T-cell (primary cell): ENCODE measurements at regions not wholly inside any gene's neighbourhood (a gene's known extent, or its start where the extent isn't known, plus 50 kb on each side); places are given as distances from the start of the nearest gene placed in this dataset.

Experiments used
- ATAC-seq, 4 experiments: fragments of 200-7000 bp in 3 of 4; fragments of 150-1000 bp in 1 of 4; cut with Tn5 transposase; replicated peaks in 1 of 4; 1 replicate in 3 of 4; 2 replicates in 1 of 4; pipeline ENCODE4 v1.10.0; 2021; ENCODE audit warnings: moderate library complexity in 3 of 4, mild to moderate bottlenecking in 2 of 4, moderate number of reproducible peaks in 1 of 4
- CTCF ChIA-PET, 2 donors: fragments of 300-600 bp; sonication (Branson Sonifier 250); formaldehyde crosslinking; loops; one replicate each; lab custom pipeline; 2022; ENCODE audit warnings: antibody characterized with exemption in 2 of 2; lab: Charles Lee
- POLR2A ChIA-PET, 2 donors: fragments of 300-600 bp; sonication (Branson Sonifier 250); formaldehyde crosslinking; loops; one replicate each; lab custom pipeline; 2022; ENCODE audit warnings: antibody characterized with exemption in 2 of 2; lab: Charles Lee
- DNase-seq, 35 experiments: peaks; one replicate each; pipeline versions ENCODE4 v3.0.0 to v3.0.0-alpha.2; 2013 to 2023
- H3K27ac ChIP-seq: one replicate; pipeline ENCODE4 v1.5.1; 2013; ENCODE audit warnings: low read length
- H3K27me3 ChIP-seq, 2 experiments: replicated peaks in 1 of 2; 1 replicate in 1 of 2; 2 replicates in 1 of 2; pipeline versions ENCODE4 v1.6.1 to v1.7.0; 2013; ENCODE audit warnings: low read length in 1 of 2, mixed read lengths in 1 of 2; ENCODE audit not compliant: control insufficient read depth in 2 of 2, insufficient read depth in 2 of 2; ENCODE audit errors: extremely low read depth in 1 of 2
- H3K36me3 ChIP-seq, 2 donors: 1 replicate in 1 of 2; 2 replicates in 1 of 2; pipeline versions ENCODE4 v1.6.1 to v1.7.0; 2013; ENCODE audit warnings: low read length in 1 of 2; ENCODE audit not compliant: control insufficient read depth in 2 of 2, insufficient read depth in 1 of 2; ENCODE audit errors: extremely low read depth in 1 of 2
- H3K4me1 ChIP-seq, 2 experiments: 1 replicate in 1 of 2; 2 replicates in 1 of 2; pipeline versions ENCODE4 v1.6.1 to v1.7.0; 2013; ENCODE audit warnings: low read length in 2 of 2, mixed read lengths in 1 of 2; ENCODE audit not compliant: insufficient read depth in 2 of 2, control insufficient read depth in 1 of 2; ENCODE audit errors: extremely low read depth in 1 of 2
- H3K4me3 ChIP-seq, 2 donors: 1 replicate in 1 of 2; 2 replicates in 1 of 2; pipeline versions ENCODE4 v1.5.1 to v1.7.0; 2013; ENCODE audit warnings: mild to moderate bottlenecking in 2 of 2, low read length in 1 of 2, moderate library complexity in 1 of 2; ENCODE audit not compliant: control insufficient read depth in 1 of 2; ENCODE audit errors: extremely low read depth in 1 of 2
- H3K9me3 ChIP-seq: 2 replicates; pipeline ENCODE4 v1.7.0; 2013
- H3K27ac Mint-ChIP-seq, 2 donors: one replicate each; pipeline ENCODE4 v1.8.0; 2020 to 2021; ENCODE audit warnings: mild to moderate bottlenecking in 2 of 2, mixed read lengths in 2 of 2
- H3K27me3 Mint-ChIP-seq, 2 donors: one replicate each; pipeline ENCODE4 v1.8.0; 2021 to 2022; ENCODE audit warnings: mixed read lengths in 2 of 2
- H3K36me3 Mint-ChIP-seq: one replicate; pipeline ENCODE4 v1.8.0; 2021; ENCODE audit warnings: mixed read lengths
- H3K4me1 Mint-ChIP-seq, 3 donors: one replicate each; pipeline ENCODE4 v1.8.0; 2020 to 2022; ENCODE audit warnings: mixed read lengths in 3 of 3, mild to moderate bottlenecking in 1 of 3
- H3K4me3 Mint-ChIP-seq, 3 donors: one replicate each; pipeline ENCODE4 v1.8.0; 2020 to 2022; ENCODE audit warnings: mild to moderate bottlenecking in 3 of 3, mixed read lengths in 3 of 3, moderate library complexity in 3 of 3
- H3K9me3 Mint-ChIP-seq, 3 donors: one replicate each; pipeline ENCODE4 v1.8.0; 2020 to 2022; ENCODE audit warnings: mixed read lengths in 3 of 3
- WGBS: methylation state at CpG from one replicate; pipeline ENCODE4 v1.1.5; 2013; ENCODE audit warnings: missing lambda C conversion rate; ENCODE audit not compliant: insufficient coverage; 5-methylcytosine and 5-hydroxymethylcytosine counted together

DNA sequence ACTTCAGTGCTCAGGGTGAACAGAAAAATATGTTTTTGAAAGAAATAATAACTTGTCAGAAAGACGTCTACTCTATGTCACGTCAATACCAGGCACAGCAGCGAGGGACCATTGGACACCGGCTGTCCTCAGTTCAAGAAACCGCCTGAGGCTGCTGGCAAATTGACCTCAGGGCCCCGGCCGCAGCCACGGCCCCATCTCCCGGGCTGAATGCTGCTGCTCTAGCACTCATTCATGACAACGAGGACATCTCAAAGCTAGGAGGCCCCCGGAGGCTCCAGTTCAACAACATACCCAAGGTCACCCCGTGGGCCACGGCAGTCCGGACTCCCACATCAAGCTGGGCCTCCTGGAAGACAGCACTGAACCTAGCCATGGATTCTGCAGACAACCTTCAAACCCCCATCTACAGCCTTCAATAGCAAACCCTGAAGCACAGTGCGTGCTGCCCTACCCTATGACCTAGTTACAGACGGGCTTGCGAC is 204.0 kb upstream of the NSMCE3 start:
- H3K27me3 ChIP-seq: peaks cover 0 to 6% of the 10 kb centered on the region in 2 experiments
- CTCF ChIA-PET: no interaction called here
- H3K4me3 ChIP-seq: no peak overlapping the region
- H3K4me1 ChIP-seq: no peaks in the 10 kb centered on the region
- POLR2A ChIA-PET: no interaction called here
- DNase-seq: no peak
- Mint-ChIP-seq H3K36me3 (no peaks in the 10 kb centered on the region), H3K27me3 (peaks cover 2 to 7% of the 10 kb centered on the region in 2 donors), H3K9me3 (no peaks in the 10 kb centered on the region), H3K27ac (no peak overlapping the region), H3K4me3 (no peak overlapping the region), H3K4me1 (no peaks in the 10 kb centered on the region)
- no peak overlapping the region for H3K27ac ChIP-seq
- no peaks in the 10 kb centered on the region for H3K36me3 ChIP-seq
- no peaks in the 10 kb centered on the region for H3K9me3 ChIP-seq
- WGBS: 90% methylated on average over 15 of the region's 17 CpGs
- ATAC-seq: no peak

DNA sequence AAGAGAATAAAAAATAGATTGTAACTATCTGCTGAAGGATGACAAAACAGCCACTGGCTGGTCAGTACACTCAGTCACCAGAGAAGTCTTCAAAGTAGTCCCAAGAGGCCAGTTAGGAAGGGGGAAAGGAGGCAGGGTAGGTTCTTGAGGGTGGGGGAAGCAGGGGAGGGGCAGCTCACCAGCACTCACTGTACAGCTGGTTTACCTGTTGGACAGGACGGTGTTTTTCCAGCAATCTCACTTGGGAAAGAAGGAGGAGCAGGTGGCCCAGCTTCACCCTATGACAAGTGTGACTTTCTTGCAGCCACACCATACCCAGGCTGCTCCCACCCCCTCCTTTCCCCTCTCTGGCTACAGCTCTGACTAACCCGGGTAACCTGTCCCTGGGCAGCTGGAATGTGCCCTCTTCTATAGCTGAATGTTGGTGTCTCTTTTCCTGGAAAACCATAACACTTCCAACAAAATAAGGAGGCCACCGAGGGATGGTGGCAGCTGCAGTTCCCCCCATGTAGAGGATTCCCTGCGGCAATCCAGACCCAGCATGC is 203.4 kb upstream of the NSMCE3 start:
- Mint-ChIP-seq H3K9me3 (no peaks in the 10 kb centered on the region), H3K27me3 (peaks cover 2 to 7% of the 10 kb centered on the region in 2 donors)
- WGBS: 92% methylated on average over 3 of the region's 4 CpGs

DNA sequence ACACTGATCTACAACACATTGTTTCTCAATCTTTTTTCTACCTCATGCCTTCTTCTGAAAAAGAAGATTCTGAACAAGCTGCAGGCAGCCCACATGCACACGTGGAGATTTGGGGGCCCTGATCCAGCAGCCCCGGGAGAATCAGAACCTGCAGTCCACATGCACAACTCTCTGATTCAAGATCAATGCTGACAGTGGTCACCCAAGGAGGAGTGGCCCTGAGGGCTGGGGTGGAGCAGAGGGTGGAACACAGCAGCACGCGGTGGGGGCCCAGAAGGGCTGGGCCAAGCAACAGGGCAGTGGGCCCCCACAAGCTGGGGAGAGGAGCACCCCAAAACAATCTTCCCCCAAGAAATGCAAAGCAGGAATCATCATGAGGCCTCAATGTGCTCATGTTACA is 202.1 kb upstream of the NSMCE3 start:
- no peak overlapping the region for H3K27ac Mint-ChIP-seq
- no peaks in the 10 kb centered on the region for H3K36me3 ChIP-seq
- 76% methylated on average over 2 of the region's 4 CpGs for WGBS
- peaks cover 0 to 6% of the 10 kb centered on the region in 2 experiments for H3K27me3 ChIP-seq
- ATAC-seq (no peak), DNase-seq (no peak)
- ChIA-PET POLR2A (no interaction called here), CTCF (no interaction called here)
- H3K4me3 ChIP-seq: no peak overlapping the region
- no peaks in the 10 kb centered on the region for H3K9me3 ChIP-seq
- H3K4me1 Mint-ChIP-seq: no peaks in the 10 kb centered on the region
- H3K36me3 Mint-ChIP-seq: no peaks in the 10 kb centered on the region
- no peaks in the 10 kb centered on the region for H3K9me3 Mint-ChIP-seq
- H3K4me3 Mint-ChIP-seq: no peak overlapping the region
- H3K27me3 Mint-ChIP-seq: peaks cover 0 to 7% of the 10 kb centered on the region in 2 donors
- no peaks in the 10 kb centered on the region for H3K4me1 ChIP-seq
- H3K27ac ChIP-seq: no peak overlapping the region

More for the DNA sequence above, 203.4 kb upstream of the NSMCE3 start:
- Histone ChIP-seq H3K4me1 (no peaks in the 10 kb centered on the region), H3K36me3 (no peaks in the 10 kb centered on the region), H3K9me3 (no peaks in the 10 kb centered on the region), H3K27ac (no peak overlapping the region), H3K4me3 (no peak overlapping the region), H3K27me3 (peaks cover 0 to 6% of the 10 kb centered on the region in 2 experiments)
- no peaks in the 10 kb centered on the region for H3K36me3 Mint-ChIP-seq
- DNase-seq (no peak), ATAC-seq (no peak)
- POLR2A ChIA-PET: interaction anchor here in 1 of 2 donors (0.5 kb wide), 1 partner anchor 285 kb away, joined by 3 read pairs; no protein-coding TSS in a partner anchor
- H3K4me1 Mint-ChIP-seq: no peaks in the 10 kb centered on the region
- no peak overlapping the region for H3K4me3 Mint-ChIP-seq
- CTCF ChIA-PET: no interaction called here
- H3K27ac Mint-ChIP-seq: no peak overlapping the region

DNA sequence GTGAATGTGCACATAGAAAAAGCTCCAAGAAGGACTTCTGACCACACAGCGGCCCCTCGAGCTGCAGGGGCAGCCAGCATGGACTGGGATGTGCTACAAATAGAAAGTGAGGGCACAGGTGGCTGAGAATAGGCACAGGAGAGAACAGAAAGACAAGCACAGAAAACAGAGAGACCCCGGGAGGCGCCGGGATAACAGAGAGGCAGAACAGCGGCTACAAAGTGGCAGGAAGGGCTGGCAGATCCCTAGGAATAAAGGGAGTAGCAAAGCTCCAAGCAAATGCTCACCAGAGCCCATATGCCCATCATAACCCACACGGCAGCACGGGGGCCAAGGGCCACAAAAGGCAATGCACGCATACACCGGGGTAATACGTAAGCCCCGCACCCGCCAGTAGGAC is 201.7 kb upstream of the NSMCE3 start:
- ATAC-seq (no peak), DNase-seq (no peak)
- WGBS: 85% methylated on average over 13 of the region's 13 CpGs
- no peaks in the 10 kb centered on the region for H3K9me3 ChIP-seq
- H3K4me1 ChIP-seq: no peaks in the 10 kb centered on the region
- Mint-ChIP-seq H3K4me1 (no peaks in the 10 kb centered on the region), H3K36me3 (no peaks in the 10 kb centered on the region), H3K27me3 (peaks cover 0 to 7% of the 10 kb centered on the region in 2 donors), H3K4me3 (no peak overlapping the region), H3K9me3 (no peaks in the 10 kb centered on the region), H3K27ac (no peak overlapping the region)
- CTCF ChIA-PET: no interaction called here
- H3K27ac ChIP-seq: no peak overlapping the region
- H3K4me3 ChIP-seq: no peak overlapping the region
- peaks cover 0 to 6% of the 10 kb centered on the region in 2 experiments for H3K27me3 ChIP-seq
- POLR2A ChIA-PET: interaction anchor here in 1 of 2 donors (0.6 kb wide), 1 partner anchor 170 kb away, joined by 4 read pairs; no protein-coding TSS in a partner anchor
- H3K36me3 ChIP-seq: no peaks in the 10 kb centered on the region

DNA sequence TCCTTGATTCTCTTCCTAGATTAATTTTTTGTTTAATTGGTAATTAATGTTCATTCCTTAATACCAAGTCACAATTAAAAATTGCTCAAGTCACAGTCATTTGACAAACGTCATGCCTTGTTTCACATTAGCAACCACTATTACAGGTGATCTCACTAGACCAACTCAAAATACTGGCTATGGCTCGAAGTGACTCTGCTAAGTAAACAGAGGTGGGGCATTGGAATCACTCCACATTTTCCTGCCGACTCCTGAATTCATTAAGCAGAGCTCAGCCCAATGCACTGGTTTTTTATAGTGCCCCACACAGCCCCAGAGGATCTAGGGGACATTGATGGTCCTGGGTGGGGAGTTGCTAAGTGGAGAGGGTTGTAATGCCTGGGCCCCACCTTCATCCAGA is 201.2 kb upstream of the NSMCE3 start:
- H3K27ac Mint-ChIP-seq: no peak overlapping the region
- no peak overlapping the region for H3K4me3 ChIP-seq
- no peaks in the 10 kb centered on the region for H3K9me3 ChIP-seq
- H3K4me3 Mint-ChIP-seq: no peak overlapping the region
- DNase-seq (no peak), ATAC-seq (no peak)
- ChIA-PET CTCF (no interaction called here), POLR2A (interaction anchor here in 1 of 2 donors (0.6 kb wide), 1 partner anchor 170 kb away, joined by 4 read pairs; no protein-coding TSS in a partner anchor)
- H3K9me3 Mint-ChIP-seq: no peaks in the 10 kb centered on the region
- no peak overlapping the region for H3K27ac ChIP-seq
- H3K4me1 Mint-ChIP-seq: no peaks in the 10 kb centered on the region
- peaks cover 0 to 6% of the 10 kb centered on the region in 2 experiments for H3K27me3 ChIP-seq
- H3K27me3 Mint-ChIP-seq: peaks cover 4 to 10% of the 10 kb centered on the region in 2 donors
- 80% methylated on average over 1 of the region's 3 CpGs for WGBS
- no peaks in the 10 kb centered on the region for H3K36me3 Mint-ChIP-seq
- no peaks in the 10 kb centered on the region for H3K36me3 ChIP-seq
- no peaks in the 10 kb centered on the region for H3K4me1 ChIP-seq

DNA sequence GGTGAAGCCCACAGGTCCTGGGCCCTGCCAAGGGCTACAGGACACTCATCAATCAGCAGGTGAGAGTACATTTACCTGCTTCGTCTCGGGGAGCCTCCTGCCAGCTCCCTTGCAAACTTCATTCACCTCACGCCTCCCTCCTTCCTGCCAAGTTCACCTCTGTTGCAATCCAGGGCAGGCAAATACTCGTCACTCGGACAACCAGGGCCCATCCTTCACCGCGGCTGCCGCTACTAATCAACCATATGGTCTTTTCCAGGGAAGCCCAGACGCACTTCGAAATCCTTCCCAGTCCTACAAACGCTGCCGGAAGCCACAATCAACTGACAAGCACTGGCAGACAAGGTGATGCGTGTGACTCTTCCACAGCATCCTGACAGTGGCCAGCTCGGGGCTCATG is 200.7 kb upstream of the NSMCE3 start:
- 85% methylated on average over 14 of the region's 14 CpGs for WGBS
- no peaks in the 10 kb centered on the region for H3K4me1 Mint-ChIP-seq
- peaks cover 0 to 3% of the 10 kb centered on the region in 2 experiments for H3K27me3 ChIP-seq
- H3K36me3 ChIP-seq: no peaks in the 10 kb centered on the region
- H3K36me3 Mint-ChIP-seq: no peaks in the 10 kb centered on the region
- ChIA-PET CTCF (no interaction called here), POLR2A (no interaction called here)
- no peaks in the 10 kb centered on the region for H3K4me1 ChIP-seq
- no peak for ATAC-seq
- H3K4me3 ChIP-seq: no peak overlapping the region
- no peak overlapping the region for H3K27ac ChIP-seq
- peaks cover 4 to 11% of the 10 kb centered on the region in 2 donors for H3K27me3 Mint-ChIP-seq
- no peak for DNase-seq
- H3K4me3 Mint-ChIP-seq: no peak overlapping the region
- H3K9me3 Mint-ChIP-seq: no peaks in the 10 kb centered on the region
- no peaks in the 10 kb centered on the region for H3K9me3 ChIP-seq
- H3K27ac Mint-ChIP-seq: no peak overlapping the region
